ENCODE measurements at regions not wholly inside any gene's neighbourhood (a gene's known extent, or its start where the extent isn't known, plus 50 kb on each side); places are given as distances from the start of the nearest gene placed in this dataset.

DNA sequence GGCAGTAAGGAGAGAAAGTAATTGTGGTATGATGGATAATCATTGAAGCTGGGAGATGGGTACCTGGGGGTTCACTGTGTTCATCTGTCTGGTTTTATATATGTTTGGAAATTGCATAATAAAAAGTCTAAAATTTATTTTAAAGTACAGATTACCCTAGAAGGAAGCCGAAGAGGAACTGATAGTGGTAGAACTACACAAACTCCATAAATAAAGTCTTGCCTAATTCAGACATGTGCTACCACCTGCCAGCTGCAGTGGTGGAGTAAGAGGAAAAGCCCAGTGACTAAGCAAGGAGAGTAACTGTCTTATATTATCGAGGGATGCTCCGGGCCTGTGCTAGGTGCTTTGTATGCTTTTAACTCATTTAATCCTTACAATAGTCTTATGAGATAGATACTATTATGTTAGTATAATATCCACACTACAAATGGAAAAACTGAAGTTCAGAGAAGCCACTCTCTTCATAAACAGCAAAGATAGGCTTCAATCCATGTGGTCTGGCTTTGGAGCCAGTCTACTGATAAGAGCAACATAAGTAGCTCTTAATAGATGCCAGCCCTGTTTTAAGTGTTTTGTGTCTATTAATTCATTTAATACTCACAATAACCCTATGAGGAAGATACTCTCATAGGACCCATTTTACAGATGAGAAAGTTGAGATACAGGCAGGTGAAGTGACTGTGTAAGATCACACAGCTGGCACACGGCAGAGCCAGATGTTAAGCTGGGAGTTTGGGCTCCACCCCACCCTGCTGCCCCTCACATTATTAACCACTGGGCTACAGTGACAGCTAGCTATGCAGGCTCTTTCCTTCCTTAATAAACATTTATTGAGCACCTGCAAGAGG lies 56.8 kb upstream of the HNRNPU start:
- DNase-seq: no peak

GRCh38 chr1:244919320-244920282 lies 55.3 kb upstream of the HNRNPU start:
- no peak for DNase-seq

DNA sequence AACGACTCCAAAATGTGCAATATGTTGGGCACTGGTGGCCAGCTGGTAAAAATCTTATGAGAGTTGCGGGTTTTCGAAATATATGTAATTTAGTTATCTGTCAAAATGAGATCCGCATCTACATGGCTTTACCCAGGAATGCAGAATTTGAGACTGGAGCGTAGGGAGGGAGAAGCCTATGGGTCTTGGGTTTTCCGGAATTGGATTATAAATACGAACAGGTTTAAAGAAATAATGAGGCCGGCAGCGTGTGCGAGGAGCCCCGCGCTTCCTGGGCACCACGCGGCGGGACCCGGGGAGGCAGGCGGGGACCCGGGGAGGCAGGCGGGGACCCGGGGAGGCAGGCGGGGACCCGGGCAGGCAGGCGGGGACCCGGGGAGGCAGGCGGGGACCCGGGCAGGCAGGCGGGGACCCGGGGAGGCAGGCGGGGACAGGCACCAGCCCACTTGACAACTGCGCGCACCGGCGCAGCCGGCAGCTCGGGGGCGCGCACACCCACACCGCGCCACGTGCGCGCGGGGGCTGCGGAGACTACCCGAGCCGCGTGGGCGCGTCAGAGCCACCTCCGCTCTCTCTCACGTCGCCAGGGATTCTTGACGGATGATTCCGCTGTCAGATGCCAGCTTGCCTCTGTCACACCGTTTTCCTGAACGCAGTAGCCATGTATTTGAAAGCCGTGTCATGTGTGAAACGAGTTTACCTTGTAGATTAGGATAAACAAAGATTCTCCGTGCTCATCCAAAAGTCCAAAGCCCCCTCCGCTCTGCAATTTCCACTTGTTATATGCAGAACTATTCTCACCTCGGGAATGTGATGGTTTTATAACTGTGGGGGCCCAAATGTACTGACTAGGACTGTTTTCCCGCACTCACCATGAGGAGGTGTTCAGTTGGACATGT lies 54.3 kb upstream of the HNRNPU start:
- DNase-seq: peak; percentile 59 to 81 (median 68)

DNA sequence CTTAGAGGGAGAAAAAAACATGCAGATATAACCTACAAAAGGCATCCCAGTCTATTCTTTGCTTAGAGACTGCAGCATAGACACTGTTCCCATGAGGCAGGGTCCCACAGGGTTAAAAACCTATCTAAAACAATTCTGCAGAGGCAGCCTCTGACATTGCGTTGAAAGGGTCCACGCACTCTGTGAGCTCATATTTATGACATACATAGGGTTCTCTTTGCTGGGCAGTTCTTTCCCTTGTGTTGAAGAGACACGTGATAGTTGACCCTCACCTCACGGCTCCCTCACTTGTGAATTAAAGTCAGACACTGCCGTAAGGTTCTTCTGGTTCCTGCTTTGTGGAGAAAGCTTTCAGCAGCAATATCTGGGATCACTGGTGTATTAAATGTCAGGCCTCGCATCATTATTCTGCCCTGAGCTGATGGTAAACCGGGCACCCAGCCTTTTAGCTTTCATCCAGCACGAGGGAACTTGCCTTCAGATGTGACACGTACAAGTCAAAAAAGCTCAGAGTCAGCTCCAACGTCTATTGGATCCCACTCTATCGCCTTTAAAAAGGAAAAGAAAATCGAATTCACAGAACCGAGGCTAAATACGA lies 52.8 kb upstream of the HNRNPU start:
- DNase-seq: no peak

DNA sequence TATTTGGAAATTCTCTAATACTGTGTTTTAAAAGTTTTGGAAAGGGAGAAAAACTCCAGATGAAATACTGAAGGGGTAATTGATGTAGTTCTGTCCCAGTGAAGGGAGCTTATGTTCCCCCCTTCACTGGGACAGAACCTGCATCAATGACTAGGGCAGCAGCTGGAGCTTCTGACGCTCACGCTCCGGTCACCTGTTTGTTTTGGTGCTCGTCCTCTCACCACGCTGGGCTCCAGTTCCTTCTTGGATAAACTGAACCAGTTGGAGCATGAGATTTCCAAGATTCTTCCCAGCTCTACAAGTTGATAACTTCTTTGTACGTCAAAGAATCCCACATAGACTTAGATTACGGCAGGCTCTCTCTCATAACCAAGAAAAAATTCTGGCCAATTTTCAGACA lies 51.4 kb upstream of the HNRNPU start:
- no peak for DNase-seq

GRCh38 chr1:244914761-244915160 lies 50.4 kb upstream of the HNRNPU start:
- DNase-seq: no peak

Data from stimulated activated naive CD4-positive, alpha-beta T cell (primary cell).